ENCODE measurements at regions not wholly inside any gene's neighbourhood (a gene's known extent, or its start where the extent isn't known, plus 50 kb on each side); places are given as distances from the start of the nearest gene placed in this dataset.

GRCh38 chr17:79680318-79680695, 50.4 kb upstream of the ENPP7 start:
- Histone ChIP-seq H3K36me3 (ENCODE audit: insufficient read depth, low read length) (no peaks in the 10 kb centered on the region), H3K9me3 (ENCODE audit: insufficient read depth, low read depth, low read length) (no peaks in the 10 kb centered on the region), H3K27me3 (ENCODE audit: insufficient read depth, low read length) (no peaks in the 10 kb centered on the region), H3K9ac (ENCODE audit: low read depth, low read length) (no peak overlapping the region), H3K27ac (ENCODE audit: low read depth, low read length) (no peak overlapping the region), H3K4me1 (ENCODE audit: insufficient read depth, low read length) (no peaks in the 10 kb centered on the region), H3K4me3 (ENCODE audit: low read length) (no peak overlapping the region)
- WGBS, result 90% methylated on average over 3 of the region's 3 CpGs

GRCh38 chr17:79679631-79680317, 51.0 kb upstream of the ENPP7 start:
- no peak overlapping the region for H3K9ac ChIP-seq (ENCODE audit: low read depth, low read length)
- 93% methylated on average over 19 of the region's 19 CpGs for WGBS

GRCh38 chr17:79678736-79679255, 51.9 kb upstream of the ENPP7 start:
- no peak overlapping the region for H3K27ac ChIP-seq (ENCODE audit: low read depth, low read length)
- peaks cover 6% of the 10 kb centered on the region; the same call in 1 of the 2 replicates for H3K9me3 ChIP-seq (ENCODE audit: insufficient read depth, low read depth, low read length)
- H3K4me1 ChIP-seq (ENCODE audit: insufficient read depth, low read length), result no peaks in the 10 kb centered on the region
- H3K36me3 ChIP-seq (ENCODE audit: insufficient read depth, low read length), result no peaks in the 10 kb centered on the region
- no peak overlapping the region for H3K9ac ChIP-seq (ENCODE audit: low read depth, low read length)
- 76% methylated on average over 12 of the region's 12 CpGs for WGBS
- H3K4me3 ChIP-seq (ENCODE audit: low read length), result no peak overlapping the region
- no peaks in the 10 kb centered on the region for H3K27me3 ChIP-seq (ENCODE audit: insufficient read depth, low read length)

More at GRCh38 chr17:79679631-79680317, 51.0 kb upstream of the ENPP7 start:
- Histone ChIP-seq H3K4me3 (ENCODE audit: low read length) (no peak overlapping the region), H3K4me1 (ENCODE audit: insufficient read depth, low read length) (no peaks in the 10 kb centered on the region), H3K36me3 (ENCODE audit: insufficient read depth, low read length) (no peaks in the 10 kb centered on the region), H3K9me3 (ENCODE audit: insufficient read depth, low read depth, low read length) (no peaks in the 10 kb centered on the region), H3K27me3 (ENCODE audit: insufficient read depth, low read length) (no peaks in the 10 kb centered on the region), H3K27ac (ENCODE audit: low read depth, low read length) (no peak overlapping the region)

- Histone ChIP-seq H3K4me1 (ENCODE audit: insufficient read depth, low read length) (no peaks in the 10 kb centered on the region), H3K27me3 (ENCODE audit: insufficient read depth, low read length) (no peaks in the 10 kb centered on the region), H3K4me3 (ENCODE audit: low read length) (no peak overlapping the region), H3K9me3 (ENCODE audit: insufficient read depth, low read depth, low read length) (peaks cover 10% of the 10 kb centered on the region; the same call in 1 of the 2 replicates), H3K36me3 (ENCODE audit: insufficient read depth, low read length) (no peaks in the 10 kb centered on the region), H3K9ac (ENCODE audit: low read depth, low read length) (no peak overlapping the region), H3K27ac (ENCODE audit: low read depth, low read length) (no peak overlapping the region)
- WGBS, result 90% methylated on average over 16 of the region's 16 CpGs
Observed at GRCh38 chr17:79678091-79678735, 52.5 kb upstream of the ENPP7 start.

- H3K4me1 ChIP-seq (ENCODE audit: insufficient read depth, low read length), result no peaks in the 10 kb centered on the region
- no peaks in the 10 kb centered on the region for H3K36me3 ChIP-seq (ENCODE audit: insufficient read depth, low read length)
- no peak overlapping the region for H3K9ac ChIP-seq (ENCODE audit: low read depth, low read length)
- no peaks in the 10 kb centered on the region for H3K27me3 ChIP-seq (ENCODE audit: insufficient read depth, low read length)
- peaks cover 13% of the 10 kb centered on the region; the same call in 1 of the 2 replicates for H3K9me3 ChIP-seq (ENCODE audit: insufficient read depth, low read depth, low read length)
- WGBS, result 79% methylated on average over 12 of the region's 12 CpGs
- no peak overlapping the region for H3K4me3 ChIP-seq (ENCODE audit: low read length)
- H3K27ac ChIP-seq (ENCODE audit: low read depth, low read length), result no peak overlapping the region
Observed at GRCh38 chr17:79677646-79678045, 53.1 kb upstream of the ENPP7 start.

GRCh38 chr17:79676796-79677195, 53.9 kb upstream of the ENPP7 start:
- H3K4me1 ChIP-seq (ENCODE audit: insufficient read depth, low read length), result no peaks in the 10 kb centered on the region
- 89% methylated on average over 9 of the region's 10 CpGs for WGBS
- no peak overlapping the region for H3K27ac ChIP-seq (ENCODE audit: low read depth, low read length)
- no peak overlapping the region for H3K9ac ChIP-seq (ENCODE audit: low read depth, low read length)
- no peaks in the 10 kb centered on the region for H3K27me3 ChIP-seq (ENCODE audit: insufficient read depth, low read length)
- peaks cover 13% of the 10 kb centered on the region; the same call in 1 of the 2 replicates for H3K9me3 ChIP-seq (ENCODE audit: insufficient read depth, low read depth, low read length)
- no peak overlapping the region for H3K4me3 ChIP-seq (ENCODE audit: low read length)
- H3K36me3 ChIP-seq (ENCODE audit: insufficient read depth, low read length), result no peaks in the 10 kb centered on the region

GRCh38 chr17:79675413-79675725, 55.4 kb upstream of the ENPP7 start:
- Histone ChIP-seq H3K27ac (ENCODE audit: low read depth, low read length) (no peak overlapping the region), H3K4me1 (ENCODE audit: insufficient read depth, low read length) (no peaks in the 10 kb centered on the region), H3K9ac (ENCODE audit: low read depth, low read length) (no peak overlapping the region), H3K4me3 (ENCODE audit: low read length) (no peak overlapping the region), H3K27me3 (ENCODE audit: insufficient read depth, low read length) (no peaks in the 10 kb centered on the region), H3K36me3 (ENCODE audit: insufficient read depth, low read length) (no peaks in the 10 kb centered on the region), H3K9me3 (ENCODE audit: insufficient read depth, low read depth, low read length) (peaks cover 13% of the 10 kb centered on the region; the same call in 1 of the 2 replicates)
- 94% methylated on average over 3 of the region's 3 CpGs for WGBS

- Histone ChIP-seq H3K36me3 (ENCODE audit: insufficient read depth, low read length) (no peaks in the 10 kb centered on the region), H3K4me3 (ENCODE audit: low read length) (no peak overlapping the region), H3K27ac (ENCODE audit: low read depth, low read length) (no peak overlapping the region), H3K9me3 (ENCODE audit: insufficient read depth, low read depth, low read length) (peaks cover 13% of the 10 kb centered on the region; the same call in 1 of the 2 replicates), H3K27me3 (ENCODE audit: insufficient read depth, low read length) (no peaks in the 10 kb centered on the region), H3K4me1 (ENCODE audit: insufficient read depth, low read length) (no peaks in the 10 kb centered on the region), H3K9ac (ENCODE audit: low read depth, low read length) (no peak overlapping the region)
- 88% methylated on average over 15 of the region's 15 CpGs for WGBS
Observed at GRCh38 chr17:79674506-79675412, 56.0 kb upstream of the ENPP7 start.

GRCh38 chr17:79673517-79673916, 57.2 kb upstream of the ENPP7 start:
- Histone ChIP-seq H3K27me3 (ENCODE audit: insufficient read depth, low read length) (no peaks in the 10 kb centered on the region), H3K4me3 (ENCODE audit: low read length) (no peak overlapping the region), H3K9ac (ENCODE audit: low read depth, low read length) (no peak overlapping the region), H3K27ac (ENCODE audit: low read depth, low read length) (no peak overlapping the region), H3K36me3 (ENCODE audit: insufficient read depth, low read length) (no peaks in the 10 kb centered on the region), H3K4me1 (ENCODE audit: insufficient read depth, low read length) (no peaks in the 10 kb centered on the region), H3K9me3 (ENCODE audit: insufficient read depth, low read depth, low read length) (peaks cover 13% of the 10 kb centered on the region; the same call in 1 of the 2 replicates)
- 72% methylated on average over 1 of the region's 2 CpGs for whole genome bisulfite sequencing

- H3K27me3 ChIP-seq (ENCODE audit: insufficient read depth, low read length), result no peaks in the 10 kb centered on the region
Observed at GRCh38 chr17:79672496-79672895, 58.2 kb upstream of the ENPP7 start.

More at GRCh38 chr17:79672496-79672895, 58.2 kb upstream of the ENPP7 start:
- Histone ChIP-seq H3K4me3 (ENCODE audit: low read length) (no peak overlapping the region), H3K36me3 (ENCODE audit: insufficient read depth, low read length) (no peaks in the 10 kb centered on the region), H3K4me1 (ENCODE audit: insufficient read depth, low read length) (no peaks in the 10 kb centered on the region), H3K9me3 (ENCODE audit: insufficient read depth, low read depth, low read length) (peaks cover 13% of the 10 kb centered on the region; the same call in 1 of the 2 replicates), H3K9ac (ENCODE audit: low read depth, low read length) (no peak overlapping the region), H3K27ac (ENCODE audit: low read depth, low read length) (no peak overlapping the region)
- 92% methylated on average over 5 of the region's 5 CpGs for WGBS
